NCI-H82 treated with DMSO at 0.1 percent for 48 hours (cell line): ENCODE measurements at regions not wholly inside any gene's neighbourhood (a gene's known extent, or its start where the extent isn't known, plus 50 kb on each side); places are given as distances from the start of the nearest gene placed in this dataset.
"Not testable (repeated sequence)": the region's sequence is repeated elsewhere in the genome, so short reads cannot be mapped to it uniquely, and the experiment has no call there.

Experiments used
- DNase-seq: peaks from one replicate; lab custom pipeline; 2025; ENCODE audit not compliant: unreplicated experiment; lab: John Stamatoyannopoulos, UW

DNA sequence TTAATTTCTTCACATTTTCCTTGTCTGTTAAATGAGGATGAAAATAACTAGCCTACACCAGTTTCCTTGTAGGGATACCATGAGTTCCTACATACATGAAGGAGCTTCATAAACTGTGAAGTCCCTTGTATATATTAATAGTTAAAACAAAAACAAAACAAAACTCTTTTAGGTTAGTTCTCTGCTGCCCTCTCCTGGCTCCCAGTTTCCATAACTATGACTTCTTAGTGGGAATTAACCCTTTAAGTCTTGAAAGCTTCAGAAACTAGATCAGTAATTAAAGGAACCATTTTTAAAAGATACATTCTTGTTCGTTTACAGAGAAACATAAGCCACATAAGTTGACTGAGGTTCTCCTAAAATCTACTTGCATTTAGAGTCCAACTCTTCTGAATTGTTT lies 500.0 kb upstream of the C9orf72 start:
- DNase-seq = peak; percentile 40

DNA sequence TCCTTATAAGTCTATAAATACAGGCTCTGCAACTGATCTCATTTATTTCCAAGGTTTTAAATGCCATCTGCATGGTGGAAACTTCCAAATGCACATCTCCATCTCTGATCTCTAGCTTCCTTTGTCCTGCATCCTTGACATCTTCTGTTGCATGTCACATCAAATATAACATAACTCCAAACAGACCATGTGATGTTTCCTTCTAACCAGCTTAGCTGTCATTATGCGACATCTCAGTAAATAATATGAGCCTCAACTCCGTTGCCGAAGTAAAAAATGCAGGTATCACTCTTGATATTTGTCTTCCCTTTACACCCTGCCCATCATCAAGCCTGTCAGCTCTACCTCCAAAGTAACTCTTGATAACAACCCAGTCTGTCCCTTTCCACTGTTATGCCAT lies 506.4 kb upstream of the C9orf72 start:
- no peak for DNase-seq

DNA sequence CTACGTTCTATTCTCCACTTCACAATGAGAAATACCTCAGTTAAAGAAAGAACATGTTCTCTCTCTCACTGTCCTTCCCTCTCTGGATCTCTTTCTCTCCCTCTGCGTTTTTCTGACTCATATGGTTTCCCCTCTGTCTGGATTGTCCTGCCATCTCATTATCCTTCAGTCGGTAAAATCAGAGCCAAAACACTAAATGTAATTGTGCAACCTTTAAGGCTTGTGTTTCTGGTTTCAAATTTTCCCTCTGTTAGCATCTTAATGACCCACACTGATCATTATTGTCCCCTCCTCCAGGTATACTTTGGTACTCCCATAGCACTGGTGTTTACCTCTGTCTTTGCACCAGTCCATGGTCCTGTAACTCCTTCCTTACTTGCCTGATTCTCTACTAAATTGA lies 509.4 kb upstream of the C9orf72 start:
- no peak for DNase-seq

DNA sequence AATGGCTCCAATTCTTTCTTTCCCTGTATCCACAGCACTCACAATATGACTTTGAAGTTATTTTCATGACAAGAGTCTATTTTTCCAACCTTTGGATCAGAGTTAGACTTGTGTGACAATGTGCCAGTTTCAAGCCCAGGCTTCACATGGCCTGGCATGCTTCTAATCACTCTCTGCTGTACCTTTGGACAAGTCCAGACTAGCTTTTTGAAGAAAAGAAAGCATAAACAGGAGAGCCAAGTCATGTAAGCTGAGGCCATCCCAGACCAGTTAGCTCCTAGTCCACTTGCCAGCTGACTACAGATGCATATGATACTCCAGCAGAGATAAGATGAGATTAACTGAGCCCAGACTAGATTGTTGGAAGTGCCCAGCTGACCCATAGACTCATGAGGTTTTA lies 513.6 kb upstream of the C9orf72 start:
- DNase-seq = no peak

DNA sequence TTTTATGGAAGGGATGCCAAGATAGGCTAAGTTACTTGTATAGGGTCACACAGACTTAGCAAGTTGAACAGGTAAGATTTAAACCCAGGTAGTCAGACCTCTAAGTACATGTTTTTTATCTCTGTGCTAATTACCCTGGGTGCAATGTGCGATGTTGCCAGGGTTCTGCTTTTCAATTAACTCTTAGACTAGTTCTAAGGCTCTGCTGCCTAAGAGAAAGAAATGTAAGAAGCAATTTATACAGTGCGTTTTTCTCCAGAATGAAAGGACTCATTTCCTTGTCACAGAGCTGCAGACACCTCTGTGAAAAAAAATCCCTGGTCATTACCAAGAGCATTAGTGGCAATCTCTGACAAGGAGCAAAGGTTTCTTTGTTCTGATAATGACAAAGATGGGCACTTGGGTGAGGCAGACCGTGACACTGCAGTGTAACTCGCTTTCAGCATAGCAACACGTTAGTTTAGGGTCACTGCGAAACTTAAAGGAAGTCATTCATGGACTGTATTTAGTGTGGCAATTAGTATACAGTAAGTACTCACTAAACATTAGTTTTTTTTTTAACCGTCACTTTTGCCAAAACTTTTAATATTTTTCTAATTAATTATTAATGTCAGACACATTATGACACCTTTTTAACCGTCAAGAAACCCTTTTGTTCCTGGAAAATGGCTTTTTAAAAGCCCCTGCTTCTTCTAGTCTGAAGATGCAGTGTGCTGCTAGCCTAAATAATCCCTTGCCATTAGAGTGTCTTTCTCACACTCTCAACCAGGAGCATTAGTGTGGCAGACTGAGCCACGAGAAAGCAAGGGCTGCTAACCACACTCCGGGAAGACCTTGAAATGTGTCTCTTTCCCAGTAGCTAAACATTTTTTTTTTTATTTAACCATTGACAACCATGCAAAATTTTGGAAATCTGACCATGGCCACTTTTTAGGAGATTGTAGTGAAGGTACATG lies 520.0 kb upstream of the C9orf72 start:
- DNase-seq = no peak

DNA sequence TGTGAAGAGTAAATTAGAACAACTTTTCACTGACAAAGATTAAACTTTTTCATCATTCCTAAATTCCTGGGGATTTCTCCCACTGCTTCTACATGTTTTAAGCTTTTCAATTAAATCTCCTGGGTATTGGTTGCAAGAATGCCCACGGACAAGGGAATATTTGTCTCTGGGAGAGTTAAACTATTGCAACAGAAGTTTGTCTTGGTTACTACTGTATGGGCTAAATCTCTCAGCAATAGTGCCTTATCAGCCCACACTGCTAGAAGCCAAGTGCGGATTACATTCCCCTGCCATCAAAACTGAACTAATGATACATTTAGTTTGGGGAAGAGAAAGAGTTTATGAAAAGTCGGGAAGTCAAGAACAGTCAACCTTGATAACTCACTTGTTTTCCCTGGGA lies 528.2 kb upstream of the C9orf72 start:
- DNase-seq = no peak

DNA sequence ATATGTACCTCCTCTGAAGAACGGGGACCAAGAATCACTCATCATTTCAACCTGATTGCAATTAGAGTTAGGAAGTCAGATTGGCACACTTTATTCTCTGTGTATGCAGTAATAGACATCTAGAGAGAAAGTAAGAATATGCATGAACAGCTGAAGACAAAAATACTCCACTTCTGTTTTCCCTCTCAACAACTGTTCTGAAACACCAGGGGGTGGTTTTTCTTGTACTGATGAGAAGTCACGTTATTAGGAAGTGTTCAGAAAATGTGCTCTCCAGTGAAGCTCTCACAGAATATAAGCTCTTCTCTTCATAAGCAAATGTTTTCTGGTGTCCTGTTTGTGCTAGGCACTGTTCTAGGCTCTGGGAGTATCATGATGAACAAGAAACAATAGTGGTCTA lies 531.7 kb upstream of the C9orf72 start:
- no peak for DNase-seq

DNA sequence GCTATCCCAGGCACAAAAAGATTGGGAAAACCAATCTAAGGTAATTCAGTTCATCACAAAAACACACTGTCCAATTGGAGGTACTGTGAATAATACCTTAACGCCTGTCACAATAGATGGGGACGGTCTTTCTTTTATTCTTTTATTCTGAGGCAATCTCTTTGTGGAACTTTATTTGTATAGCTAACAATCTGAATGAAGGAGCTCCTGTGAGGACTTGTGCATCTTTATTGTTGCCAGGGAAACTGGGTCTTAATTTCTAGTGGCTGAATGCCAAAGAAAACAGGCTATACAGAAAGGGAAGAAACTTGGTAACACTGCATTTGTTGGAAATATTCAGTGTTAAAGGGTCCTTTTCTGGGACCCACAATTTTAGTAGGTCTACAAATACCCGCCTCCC lies 546.9 kb upstream of the C9orf72 start:
- DNase-seq = no peak

DNA sequence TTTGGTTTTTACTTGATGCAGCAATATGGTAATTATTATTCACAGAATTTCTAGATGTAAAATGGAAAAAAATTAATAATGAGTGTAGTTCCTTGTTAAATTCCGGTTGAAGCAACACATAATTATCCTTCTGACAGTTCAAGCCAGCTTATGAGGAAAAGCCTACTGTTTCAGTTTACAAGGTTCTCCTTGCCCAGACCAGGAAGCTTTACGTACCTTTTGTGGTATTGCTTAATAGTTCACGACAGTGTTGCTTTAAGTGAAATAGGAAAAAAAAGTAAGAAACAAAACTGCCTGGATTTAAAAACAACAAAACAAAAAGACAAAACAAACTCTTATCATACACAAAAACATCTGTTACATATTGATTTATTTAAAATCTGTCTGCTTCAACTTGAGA lies 547.3 kb upstream of the C9orf72 start:
- DNase-seq = no peak

DNA sequence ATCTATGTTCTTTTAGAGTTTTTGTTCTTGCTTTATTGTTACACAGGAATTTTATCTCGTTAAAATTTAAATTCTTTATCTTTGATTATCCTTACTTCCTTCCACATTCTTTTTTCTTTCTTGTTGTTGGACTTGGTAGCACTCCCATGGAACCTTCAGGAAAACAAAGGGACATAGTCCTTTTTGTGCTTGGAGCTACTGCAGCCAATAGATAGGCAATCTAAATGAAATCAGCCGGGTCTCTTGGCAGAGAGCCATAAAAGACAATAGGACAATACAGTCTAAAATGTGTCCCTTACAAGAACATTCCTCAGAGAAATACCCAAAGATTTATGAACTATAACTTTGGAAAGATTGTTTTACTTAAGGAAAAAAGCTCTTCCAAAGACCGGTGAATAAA lies 548.1 kb upstream of the C9orf72 start:
- no peak for DNase-seq

DNA sequence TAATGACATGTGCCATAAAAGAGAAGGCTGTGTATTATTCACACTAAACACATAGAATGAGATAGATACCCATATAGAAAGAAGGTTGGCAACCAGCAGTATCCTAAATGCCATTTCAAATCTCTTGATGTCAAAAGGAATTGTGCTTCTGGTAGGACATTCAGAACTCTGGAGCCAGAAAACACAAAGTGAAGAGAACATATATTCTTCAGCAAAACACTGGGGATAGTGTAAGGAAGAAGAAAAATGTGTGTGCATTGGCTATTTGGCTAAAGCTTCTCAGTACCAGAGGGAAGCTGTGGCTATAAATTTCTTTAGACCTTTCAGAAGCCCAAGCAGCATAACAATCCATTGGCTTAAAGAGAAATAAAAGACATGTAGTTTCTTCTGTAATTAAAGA lies 551.6 kb upstream of the C9orf72 start:
- no peak for DNase-seq

DNA sequence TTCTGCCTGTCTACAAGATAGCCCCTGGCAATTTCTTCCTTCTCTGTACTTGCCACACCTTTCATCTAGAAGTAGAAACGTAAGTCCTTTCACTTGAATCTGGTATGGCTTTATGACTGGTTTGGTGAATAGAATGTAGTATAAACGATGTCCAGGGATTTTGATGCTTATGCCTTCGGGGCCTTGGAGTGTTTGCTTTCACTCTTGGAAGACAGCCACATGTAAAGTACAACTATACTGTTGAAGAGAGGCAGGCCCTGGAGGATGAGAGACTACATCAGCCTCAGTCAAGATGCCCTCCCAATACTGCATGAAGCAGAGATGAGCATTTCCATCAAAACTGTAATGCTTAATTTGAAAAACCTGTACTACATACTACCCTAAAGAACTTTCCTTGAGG lies 553.8 kb upstream of the C9orf72 start:
- no peak for DNase-seq

DNA sequence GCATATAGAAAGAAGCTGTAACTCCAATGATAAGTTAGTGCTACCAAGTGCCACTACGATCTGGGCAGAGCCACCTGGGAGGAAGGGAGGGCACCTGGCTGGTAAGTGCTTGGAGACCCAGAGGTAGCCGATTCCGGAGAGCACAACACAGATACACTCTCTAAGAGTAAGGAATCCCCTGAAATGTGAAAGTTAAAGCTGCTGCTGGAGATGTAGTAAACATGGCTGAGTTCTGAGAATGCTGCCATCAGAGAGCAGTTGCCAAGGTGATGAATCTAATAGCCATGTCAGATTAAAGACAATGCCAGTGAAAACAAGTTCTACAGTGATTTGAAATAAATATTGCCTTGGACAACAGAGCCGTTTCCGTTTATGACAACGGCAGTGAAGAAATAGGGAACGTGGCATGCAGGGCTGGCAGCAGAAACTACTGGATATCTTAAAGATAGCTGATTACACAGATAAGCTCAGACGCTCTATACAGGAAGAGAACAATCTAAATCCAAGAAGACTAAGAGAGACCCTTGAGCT lies 561.2 kb upstream of the C9orf72 start:
- no peak for DNase-seq

DNA sequence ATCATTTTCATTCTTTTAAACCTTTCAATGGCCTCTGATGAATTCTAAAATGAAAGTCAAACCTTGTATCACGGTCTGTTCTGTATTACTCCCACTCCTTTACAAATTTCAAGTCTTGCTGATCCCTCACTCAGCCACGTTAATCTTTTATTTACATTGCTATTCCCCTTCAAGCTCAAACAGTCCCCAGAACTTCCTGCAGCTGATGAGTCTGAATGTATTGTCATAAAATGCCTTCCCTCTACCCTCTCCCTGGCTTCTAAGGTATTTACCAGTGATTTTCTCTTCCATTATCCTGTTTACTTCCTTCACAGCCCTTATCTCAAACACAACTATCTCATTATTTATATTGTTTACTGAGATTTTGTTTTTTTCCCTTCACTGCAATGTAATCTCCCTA lies 562.3 kb upstream of the C9orf72 start:
- no peak for DNase-seq

DNA sequence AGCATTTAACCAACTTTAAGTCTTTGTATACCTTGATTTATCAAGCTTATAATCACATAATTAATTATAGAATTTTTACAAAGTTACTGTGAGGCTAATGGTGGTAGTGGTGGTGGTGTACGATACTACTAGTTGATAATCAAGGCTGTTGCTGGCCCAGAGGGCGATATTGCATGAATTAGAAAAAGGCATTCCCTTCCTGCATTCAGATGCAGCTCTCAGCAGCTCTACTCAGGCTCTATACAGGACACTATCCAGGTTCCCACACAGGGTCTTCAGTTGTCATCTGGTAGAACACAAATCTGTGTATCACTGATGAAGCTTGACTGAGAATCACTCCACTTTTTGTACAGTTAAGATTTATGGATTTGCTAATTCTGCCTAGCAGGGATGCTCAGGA lies 562.8 kb upstream of the C9orf72 start:
- no peak for DNase-seq

DNA sequence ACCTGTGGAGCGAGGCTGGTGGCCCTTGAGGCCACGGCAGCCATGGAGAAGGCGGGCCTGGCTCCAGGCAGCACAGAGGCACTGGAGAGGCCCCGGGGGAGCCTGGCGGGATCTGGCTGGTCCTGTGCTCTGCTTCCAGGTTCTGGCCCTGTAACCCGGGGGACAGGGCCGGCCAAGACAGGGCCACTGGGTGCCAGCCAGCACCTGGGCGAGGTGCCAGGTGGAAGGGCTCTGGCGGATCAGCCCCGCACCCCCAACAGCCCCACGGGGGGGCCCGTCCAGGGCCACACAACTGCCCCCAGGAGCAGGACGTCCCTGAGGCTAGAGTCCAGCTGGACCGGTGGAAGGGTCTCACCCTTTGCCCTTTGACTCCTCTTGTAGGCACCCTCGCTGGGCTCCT lies 574.1 kb upstream of the C9orf72 start:
- not testable (repeated sequence) for DNase-seq

DNA sequence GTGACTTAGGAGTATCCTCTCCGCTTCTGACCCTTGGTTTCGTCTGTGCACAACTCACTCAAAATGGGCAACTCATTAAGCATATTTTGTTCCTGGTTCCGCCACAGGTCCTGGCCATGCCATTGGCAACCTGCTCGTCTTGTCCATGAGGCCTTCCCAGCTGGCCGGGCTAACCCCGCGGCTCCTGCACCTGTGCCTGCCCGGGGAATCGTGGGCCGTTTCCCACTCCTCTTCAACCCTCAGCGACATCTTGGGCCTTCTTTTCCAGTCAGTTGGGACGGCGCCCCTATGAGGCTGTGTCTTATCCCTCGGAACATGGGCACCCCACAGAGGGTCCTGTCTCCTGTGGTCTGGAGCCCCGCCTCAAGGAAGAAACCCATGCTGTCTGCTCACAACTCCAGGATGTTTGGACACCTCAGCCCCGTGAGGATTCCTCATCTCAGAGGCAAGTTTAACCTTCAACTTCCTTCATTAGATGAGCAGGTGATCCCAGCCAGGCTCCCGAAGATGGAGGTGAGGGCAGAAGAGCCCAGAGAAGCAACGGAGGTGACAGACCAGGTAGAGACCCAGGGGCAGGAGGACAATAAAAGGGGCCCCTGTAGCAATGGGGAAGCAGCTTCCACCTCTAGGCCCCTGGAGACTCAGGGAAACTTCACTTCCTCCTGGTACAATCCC lies 574.8 kb upstream of the C9orf72 start:
- DNase-seq = not testable (repeated sequence)

DNA sequence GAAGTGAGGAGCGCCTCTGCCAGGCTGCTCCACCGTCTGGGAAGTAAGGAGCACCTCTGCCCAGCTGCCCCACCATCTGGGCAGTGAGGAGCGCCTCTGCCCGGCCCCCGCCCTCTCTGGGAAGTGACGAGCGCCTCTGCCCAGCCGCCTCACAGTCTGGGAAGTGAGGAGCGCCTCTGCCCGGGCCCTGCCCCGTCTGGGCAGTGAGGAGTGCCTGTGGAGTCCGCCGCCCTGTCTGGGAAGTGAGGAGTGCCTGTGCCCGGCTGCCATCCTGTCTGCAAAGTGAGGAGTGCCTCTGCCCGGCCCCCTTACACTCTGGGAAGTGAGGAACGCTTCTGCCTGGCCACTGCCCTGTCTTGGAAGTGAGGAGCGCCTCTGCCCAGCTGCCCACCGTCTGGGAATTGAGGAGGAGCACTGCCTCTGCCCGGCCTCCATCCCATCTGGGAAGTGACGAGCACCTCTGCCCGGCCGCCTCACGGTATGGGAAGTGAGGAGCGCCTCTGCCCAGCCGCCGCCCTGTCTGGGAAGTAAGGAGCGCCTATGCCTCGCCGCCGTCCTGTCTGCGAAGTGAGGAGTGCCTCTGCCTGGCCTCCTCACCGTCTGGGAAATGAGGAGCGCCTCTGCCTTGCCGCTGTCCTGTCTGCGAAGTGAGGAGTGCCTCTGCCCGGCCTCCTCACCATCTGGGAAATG lies 576.2 kb upstream of the C9orf72 start:
- not testable (repeated sequence) for DNase-seq

DNA sequence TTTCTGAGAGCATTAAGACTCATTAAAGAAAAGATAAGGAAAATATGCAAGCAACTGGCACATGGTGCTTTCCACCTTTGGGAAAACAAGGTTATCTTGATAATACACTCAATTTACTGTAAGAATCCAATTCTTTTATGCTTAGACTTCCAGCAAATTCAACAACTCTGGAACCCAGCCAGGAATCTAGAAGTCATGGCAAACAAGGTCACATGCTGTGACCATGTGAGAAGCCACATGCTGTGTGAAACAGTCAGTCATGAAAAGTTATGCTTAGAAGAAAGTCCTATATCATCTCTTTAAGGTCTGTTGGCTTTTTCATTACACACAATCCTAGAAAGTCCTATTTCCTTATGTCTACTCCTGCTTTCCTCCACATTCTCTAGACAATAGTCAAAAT lies 581.8 kb upstream of the C9orf72 start:
- DNase-seq = no peak

DNA sequence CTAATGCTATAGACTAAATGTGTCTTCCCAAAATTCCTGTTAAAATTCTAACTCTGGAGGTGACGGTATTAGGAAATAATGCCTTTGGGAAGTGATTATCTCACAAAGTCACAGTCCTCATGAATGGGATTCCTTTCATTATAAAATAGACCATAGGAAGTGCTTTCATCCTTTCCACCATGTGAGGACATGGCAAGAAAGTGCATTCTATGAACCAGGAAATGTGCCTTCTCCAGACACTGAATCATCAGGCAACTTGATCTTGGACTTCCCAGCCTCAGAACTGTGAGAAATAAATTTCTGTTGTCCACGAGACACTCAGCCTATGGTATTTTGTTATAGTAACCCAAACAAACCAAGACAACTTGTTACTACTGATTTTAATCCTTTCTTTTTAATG lies 582.4 kb upstream of the C9orf72 start:
- DNase-seq = no peak

DNA sequence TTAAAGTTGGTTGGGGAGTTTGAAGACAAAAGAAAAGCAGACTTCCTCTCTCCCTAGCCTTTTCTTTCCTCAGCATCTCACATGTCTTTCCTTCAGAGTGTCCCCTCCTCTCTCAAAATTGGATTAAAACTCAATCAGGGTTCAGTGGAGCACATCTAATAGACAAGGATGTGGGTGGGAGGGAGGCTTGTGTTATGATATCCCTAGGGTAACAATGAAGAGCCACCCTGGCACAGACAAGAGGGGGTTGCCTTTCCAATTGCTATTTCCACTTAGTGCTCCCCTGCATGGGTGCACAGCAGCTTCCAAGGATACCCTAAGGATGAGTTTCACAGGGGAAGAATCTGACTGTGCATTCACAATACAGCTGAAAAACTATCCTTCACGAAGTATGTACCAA lies 585.2 kb upstream of the C9orf72 start:
- no peak for DNase-seq

DNA sequence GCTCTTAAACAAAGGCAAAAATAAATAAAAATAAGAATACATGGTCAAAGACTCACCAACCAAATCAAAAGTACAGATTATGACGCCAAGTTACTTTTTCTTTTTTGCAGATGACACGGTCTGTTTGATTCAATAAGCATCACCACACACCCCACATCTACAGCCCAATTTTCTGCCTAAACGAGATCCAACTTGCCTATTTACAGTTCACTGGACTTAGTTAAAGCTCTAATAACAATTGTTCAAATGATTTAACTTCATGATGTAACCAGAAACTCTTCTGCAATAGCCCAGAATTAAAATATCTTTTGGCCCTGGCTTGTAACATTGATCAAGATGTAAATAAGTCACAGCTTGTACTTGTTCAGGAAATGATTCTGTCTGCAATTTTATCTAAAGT lies 590.3 kb upstream of the C9orf72 start:
- DNase-seq = no peak
